ENCODE measurements at regions not wholly inside any gene's neighbourhood (a gene's known extent, or its start where the extent isn't known, plus 50 kb on each side); places are given as distances from the start of the nearest gene placed in this dataset.

- TF ChIP-seq, protein P1, sequence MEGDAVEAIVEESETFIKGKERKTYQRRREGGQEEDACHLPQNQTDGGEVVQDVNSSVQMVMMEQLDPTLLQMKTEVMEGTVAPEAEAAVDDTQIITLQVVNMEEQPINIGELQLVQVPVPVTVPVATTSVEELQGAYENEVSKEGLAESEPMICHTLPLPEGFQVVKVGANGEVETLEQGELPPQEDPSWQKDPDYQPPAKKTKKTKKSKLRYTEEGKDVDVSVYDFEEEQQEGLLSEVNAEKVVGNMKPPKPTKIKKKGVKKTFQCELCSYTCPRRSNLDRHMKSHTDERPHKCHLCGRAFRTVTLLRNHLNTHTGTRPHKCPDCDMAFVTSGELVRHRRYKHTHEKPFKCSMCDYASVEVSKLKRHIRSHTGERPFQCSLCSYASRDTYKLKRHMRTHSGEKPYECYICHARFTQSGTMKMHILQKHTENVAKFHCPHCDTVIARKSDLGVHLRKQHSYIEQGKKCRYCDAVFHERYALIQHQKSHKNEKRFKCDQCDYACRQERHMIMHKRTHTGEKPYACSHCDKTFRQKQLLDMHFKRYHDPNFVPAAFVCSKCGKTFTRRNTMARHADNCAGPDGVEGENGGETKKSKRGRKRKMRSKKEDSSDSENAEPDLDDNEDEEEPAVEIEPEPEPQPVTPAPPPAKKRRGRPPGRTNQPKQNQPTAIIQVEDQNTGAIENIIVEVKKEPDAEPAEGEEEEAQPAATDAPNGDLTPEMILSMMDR (IDR thresholded peaks at IDR 0.05), result no peak
- no peak for TF ChIP-seq POLR2A (IDR thresholded peaks at IDR 0.05)
These were observed 1151.0 kb downstream of the BCL11B start for GRCh38 chr14:98120831-98121464.
